ENCODE measurements at regions not wholly inside any gene's neighbourhood (a gene's known extent, or its start where the extent isn't known, plus 50 kb on each side); places are given as distances from the start of the nearest gene placed in this dataset.

DNA sequence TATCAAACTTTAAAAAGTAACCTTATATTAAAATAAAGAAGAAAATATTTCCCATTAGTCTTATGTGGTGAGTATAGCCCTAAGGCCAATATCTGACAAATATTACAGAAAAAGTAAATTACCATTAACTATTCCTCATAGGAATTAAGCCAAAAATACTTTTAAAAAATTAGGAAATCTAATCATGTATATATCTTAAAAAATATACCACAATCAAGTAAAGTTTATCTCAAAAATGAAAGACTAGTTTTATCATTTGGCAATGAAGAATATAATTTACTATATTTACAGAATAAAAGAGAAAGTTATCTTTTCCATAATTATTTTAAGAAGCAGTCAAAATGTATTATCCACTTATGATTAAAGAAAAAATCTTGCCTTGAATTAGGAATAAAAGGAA lies 458.8 kb upstream of the ZNF462 start:
- TF ChIP-seq EZH2 (IDR thresholded peaks at IDR 0.05; ENCODE audit: borderline replicate concordance, insufficient read depth, low read length, poor library complexity, severe bottlenecking) (no peak), SMC3 (conservative IDR thresholded peaks at IDR 0.05; ENCODE audit: poor library complexity) (no peak), POLR2AphosphoS5 (IDR thresholded peaks at IDR 0.05) (no peak), RAD21 (conservative IDR thresholded peaks at IDR 0.05) (no peak), EP300 (conservative IDR thresholded peaks at IDR 0.05; ENCODE audit: poor library complexity, severe bottlenecking) (no peak), TAF1 (IDR thresholded peaks at IDR 0.05; ENCODE audit: low read depth) (no peak)
- TF ChIP-seq, protein P1, sequence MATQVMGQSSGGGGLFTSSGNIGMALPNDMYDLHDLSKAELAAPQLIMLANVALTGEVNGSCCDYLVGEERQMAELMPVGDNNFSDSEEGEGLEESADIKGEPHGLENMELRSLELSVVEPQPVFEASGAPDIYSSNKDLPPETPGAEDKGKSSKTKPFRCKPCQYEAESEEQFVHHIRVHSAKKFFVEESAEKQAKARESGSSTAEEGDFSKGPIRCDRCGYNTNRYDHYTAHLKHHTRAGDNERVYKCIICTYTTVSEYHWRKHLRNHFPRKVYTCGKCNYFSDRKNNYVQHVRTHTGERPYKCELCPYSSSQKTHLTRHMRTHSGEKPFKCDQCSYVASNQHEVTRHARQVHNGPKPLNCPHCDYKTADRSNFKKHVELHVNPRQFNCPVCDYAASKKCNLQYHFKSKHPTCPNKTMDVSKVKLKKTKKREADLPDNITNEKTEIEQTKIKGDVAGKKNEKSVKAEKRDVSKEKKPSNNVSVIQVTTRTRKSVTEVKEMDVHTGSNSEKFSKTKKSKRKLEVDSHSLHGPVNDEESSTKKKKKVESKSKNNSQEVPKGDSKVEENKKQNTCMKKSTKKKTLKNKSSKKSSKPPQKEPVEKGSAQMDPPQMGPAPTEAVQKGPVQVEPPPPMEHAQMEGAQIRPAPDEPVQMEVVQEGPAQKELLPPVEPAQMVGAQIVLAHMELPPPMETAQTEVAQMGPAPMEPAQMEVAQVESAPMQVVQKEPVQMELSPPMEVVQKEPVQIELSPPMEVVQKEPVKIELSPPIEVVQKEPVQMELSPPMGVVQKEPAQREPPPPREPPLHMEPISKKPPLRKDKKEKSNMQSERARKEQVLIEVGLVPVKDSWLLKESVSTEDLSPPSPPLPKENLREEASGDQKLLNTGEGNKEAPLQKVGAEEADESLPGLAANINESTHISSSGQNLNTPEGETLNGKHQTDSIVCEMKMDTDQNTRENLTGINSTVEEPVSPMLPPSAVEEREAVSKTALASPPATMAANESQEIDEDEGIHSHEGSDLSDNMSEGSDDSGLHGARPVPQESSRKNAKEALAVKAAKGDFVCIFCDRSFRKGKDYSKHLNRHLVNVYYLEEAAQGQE (IDR thresholded peaks at IDR 0.05; ENCODE audit: borderline replicate concordance): no peak
- H3K4me3 ChIP-seq (ENCODE audit: low read length): no peak overlapping the region
- no peaks in the 10 kb centered on the region for H4K20me1 ChIP-seq (ENCODE audit: insufficient read depth)

DNA sequence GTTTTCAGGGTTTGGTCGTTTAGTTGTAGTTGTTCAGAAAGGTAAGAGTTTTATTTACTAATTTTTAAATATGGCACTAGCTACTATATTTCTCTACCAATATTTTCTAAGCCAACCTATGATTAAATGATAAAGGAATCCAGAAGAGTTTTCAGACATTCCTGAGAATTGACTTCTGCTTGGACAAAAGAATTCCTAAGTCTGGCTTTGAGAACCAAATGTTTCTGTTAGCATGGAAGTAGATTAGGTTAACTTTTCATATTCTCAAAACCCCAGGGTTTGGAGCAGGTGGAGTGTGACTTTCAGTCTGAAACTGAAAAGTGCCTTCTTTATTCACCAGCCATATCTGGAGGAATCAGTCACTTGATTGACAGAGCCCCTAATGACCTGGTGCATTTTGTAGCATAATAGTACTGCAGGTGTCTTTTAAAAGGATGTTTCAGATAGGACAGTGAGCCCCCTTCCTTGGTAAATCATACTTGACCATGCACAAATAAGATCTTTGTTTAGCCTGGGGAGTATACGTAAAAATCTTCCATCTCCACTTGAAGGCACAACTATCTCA lies 457.0 kb upstream of the ZNF462 start:
- Histone ChIP-seq H3K27me3 (ENCODE audit: insufficient read depth, low read depth, low read length) (no peaks in the 10 kb centered on the region), H4K20me1 (ENCODE audit: insufficient read depth) (no peaks in the 10 kb centered on the region), H3K9me2 (ENCODE audit: insufficient read depth, low read length) (no peaks in the 10 kb centered on the region), H3K9me3 (ENCODE audit: low read length) (no peaks in the 10 kb centered on the region), H3K4me2 (ENCODE audit: low read length) (no peak overlapping the region), H3F3A (ENCODE audit: insufficient read depth, low read length, poor library complexity, severe bottlenecking) (no peaks in the 10 kb centered on the region), H3K79me2 (replicated peaks; ENCODE audit: insufficient read depth, low read length) (no peaks in the 10 kb centered on the region), H3K4me3 (ENCODE audit: low read length) (no peak overlapping the region), H3K9ac (ENCODE audit: low read length) (no peak overlapping the region), H3K27ac (ENCODE audit: low read length) (no peak overlapping the region), H3K36me3 (ENCODE audit: insufficient read depth, low read length) (no peaks in the 10 kb centered on the region), H2AFZ (ENCODE audit: low read depth, low read length) (no peak overlapping the region)
- TF ChIP-seq, protein P1 (IDR thresholded peaks at IDR 0.05; ENCODE audit: borderline replicate concordance): no peak
- TF ChIP-seq, protein P2, sequence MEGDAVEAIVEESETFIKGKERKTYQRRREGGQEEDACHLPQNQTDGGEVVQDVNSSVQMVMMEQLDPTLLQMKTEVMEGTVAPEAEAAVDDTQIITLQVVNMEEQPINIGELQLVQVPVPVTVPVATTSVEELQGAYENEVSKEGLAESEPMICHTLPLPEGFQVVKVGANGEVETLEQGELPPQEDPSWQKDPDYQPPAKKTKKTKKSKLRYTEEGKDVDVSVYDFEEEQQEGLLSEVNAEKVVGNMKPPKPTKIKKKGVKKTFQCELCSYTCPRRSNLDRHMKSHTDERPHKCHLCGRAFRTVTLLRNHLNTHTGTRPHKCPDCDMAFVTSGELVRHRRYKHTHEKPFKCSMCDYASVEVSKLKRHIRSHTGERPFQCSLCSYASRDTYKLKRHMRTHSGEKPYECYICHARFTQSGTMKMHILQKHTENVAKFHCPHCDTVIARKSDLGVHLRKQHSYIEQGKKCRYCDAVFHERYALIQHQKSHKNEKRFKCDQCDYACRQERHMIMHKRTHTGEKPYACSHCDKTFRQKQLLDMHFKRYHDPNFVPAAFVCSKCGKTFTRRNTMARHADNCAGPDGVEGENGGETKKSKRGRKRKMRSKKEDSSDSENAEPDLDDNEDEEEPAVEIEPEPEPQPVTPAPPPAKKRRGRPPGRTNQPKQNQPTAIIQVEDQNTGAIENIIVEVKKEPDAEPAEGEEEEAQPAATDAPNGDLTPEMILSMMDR (IDR thresholded peaks at IDR 0.05; ENCODE audit: poor library complexity, severe bottlenecking): no peak
- no peak for TF ChIP-seq RAD21 (conservative IDR thresholded peaks at IDR 0.05)
- no peak for TF ChIP-seq SMC3 (conservative IDR thresholded peaks at IDR 0.05; ENCODE audit: poor library complexity)
- TF ChIP-seq MXI1 (conservative IDR thresholded peaks at IDR 0.05; ENCODE audit: poor library complexity, severe bottlenecking): no peak
- no peak for TF ChIP-seq TAF1 (IDR thresholded peaks at IDR 0.05; ENCODE audit: low read depth)
- no peak for TF ChIP-seq EZH2 (IDR thresholded peaks at IDR 0.05; ENCODE audit: borderline replicate concordance, insufficient read depth, low read length, poor library complexity, severe bottlenecking)
- no peak for TF ChIP-seq EP300 (conservative IDR thresholded peaks at IDR 0.05; ENCODE audit: poor library complexity, severe bottlenecking)
- TF ChIP-seq POLR2AphosphoS5 (IDR thresholded peaks at IDR 0.05): no peak

More for the DNA sequence above, 458.8 kb upstream of the ZNF462 start:
- no peaks in the 10 kb centered on the region for H3K27me3 ChIP-seq (ENCODE audit: insufficient read depth, low read depth, low read length)
- H3K4me2 ChIP-seq (ENCODE audit: low read length): no peak overlapping the region
- no peak overlapping the region for H2AFZ ChIP-seq (ENCODE audit: low read depth, low read length)
- H3K9me2 ChIP-seq (ENCODE audit: insufficient read depth, low read length): no peaks in the 10 kb centered on the region
- no peaks in the 10 kb centered on the region for H3K9me3 ChIP-seq (ENCODE audit: low read length)
- no peak overlapping the region for H3K27ac ChIP-seq (ENCODE audit: low read length)
- H3K36me3 ChIP-seq (ENCODE audit: insufficient read depth, low read length): no peaks in the 10 kb centered on the region
- no peak overlapping the region for H3K9ac ChIP-seq (ENCODE audit: low read length)
- H3F3A ChIP-seq (ENCODE audit: insufficient read depth, low read length, poor library complexity, severe bottlenecking): no peaks in the 10 kb centered on the region
- no peaks in the 10 kb centered on the region for H3K79me2 ChIP-seq (replicated peaks; ENCODE audit: insufficient read depth, low read length)

All from neural cell (in vitro differentiated cells).